ENCODE measurements at regions not wholly inside any gene's neighbourhood (a gene's known extent, or its start where the extent isn't known, plus 50 kb on each side); places are given as distances from the start of the nearest gene placed in this dataset.

DNA sequence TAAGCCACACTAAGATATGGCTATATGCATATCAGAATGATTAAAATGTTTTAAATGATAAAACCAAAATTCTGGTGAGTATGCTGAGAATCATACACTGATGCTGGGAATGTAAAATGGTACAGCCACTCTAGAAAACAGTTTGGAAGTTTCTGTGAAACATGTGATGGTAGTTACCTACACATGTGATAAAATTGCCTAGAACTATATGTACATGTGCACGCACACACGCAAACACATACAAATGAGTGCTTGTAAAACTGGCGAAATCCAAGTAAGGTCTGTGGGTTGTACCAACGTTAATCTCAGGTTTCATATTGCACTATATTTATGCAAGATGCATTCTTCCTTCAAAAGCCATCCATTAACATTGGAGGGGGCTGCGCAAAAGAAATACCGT lies 195.0 kb upstream of the RAB6C start:
- no peak for TF ChIP-seq GABPA (IDR thresholded peaks at IDR 0.05; ENCODE audit: low read depth)
- TF ChIP-seq, protein P1, sequence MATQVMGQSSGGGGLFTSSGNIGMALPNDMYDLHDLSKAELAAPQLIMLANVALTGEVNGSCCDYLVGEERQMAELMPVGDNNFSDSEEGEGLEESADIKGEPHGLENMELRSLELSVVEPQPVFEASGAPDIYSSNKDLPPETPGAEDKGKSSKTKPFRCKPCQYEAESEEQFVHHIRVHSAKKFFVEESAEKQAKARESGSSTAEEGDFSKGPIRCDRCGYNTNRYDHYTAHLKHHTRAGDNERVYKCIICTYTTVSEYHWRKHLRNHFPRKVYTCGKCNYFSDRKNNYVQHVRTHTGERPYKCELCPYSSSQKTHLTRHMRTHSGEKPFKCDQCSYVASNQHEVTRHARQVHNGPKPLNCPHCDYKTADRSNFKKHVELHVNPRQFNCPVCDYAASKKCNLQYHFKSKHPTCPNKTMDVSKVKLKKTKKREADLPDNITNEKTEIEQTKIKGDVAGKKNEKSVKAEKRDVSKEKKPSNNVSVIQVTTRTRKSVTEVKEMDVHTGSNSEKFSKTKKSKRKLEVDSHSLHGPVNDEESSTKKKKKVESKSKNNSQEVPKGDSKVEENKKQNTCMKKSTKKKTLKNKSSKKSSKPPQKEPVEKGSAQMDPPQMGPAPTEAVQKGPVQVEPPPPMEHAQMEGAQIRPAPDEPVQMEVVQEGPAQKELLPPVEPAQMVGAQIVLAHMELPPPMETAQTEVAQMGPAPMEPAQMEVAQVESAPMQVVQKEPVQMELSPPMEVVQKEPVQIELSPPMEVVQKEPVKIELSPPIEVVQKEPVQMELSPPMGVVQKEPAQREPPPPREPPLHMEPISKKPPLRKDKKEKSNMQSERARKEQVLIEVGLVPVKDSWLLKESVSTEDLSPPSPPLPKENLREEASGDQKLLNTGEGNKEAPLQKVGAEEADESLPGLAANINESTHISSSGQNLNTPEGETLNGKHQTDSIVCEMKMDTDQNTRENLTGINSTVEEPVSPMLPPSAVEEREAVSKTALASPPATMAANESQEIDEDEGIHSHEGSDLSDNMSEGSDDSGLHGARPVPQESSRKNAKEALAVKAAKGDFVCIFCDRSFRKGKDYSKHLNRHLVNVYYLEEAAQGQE (IDR thresholded peaks at IDR 0.05; ENCODE audit: insufficient replicate concordance, low read depth) = no peak
- TF ChIP-seq SPI1 (IDR thresholded peaks at IDR 0.05; ENCODE audit: borderline replicate concordance, low read depth) = no peak
- TF ChIP-seq POLR2AphosphoS5 (IDR thresholded peaks at IDR 0.05; ENCODE audit: low read depth) = no peak
- TF ChIP-seq, protein P2, sequence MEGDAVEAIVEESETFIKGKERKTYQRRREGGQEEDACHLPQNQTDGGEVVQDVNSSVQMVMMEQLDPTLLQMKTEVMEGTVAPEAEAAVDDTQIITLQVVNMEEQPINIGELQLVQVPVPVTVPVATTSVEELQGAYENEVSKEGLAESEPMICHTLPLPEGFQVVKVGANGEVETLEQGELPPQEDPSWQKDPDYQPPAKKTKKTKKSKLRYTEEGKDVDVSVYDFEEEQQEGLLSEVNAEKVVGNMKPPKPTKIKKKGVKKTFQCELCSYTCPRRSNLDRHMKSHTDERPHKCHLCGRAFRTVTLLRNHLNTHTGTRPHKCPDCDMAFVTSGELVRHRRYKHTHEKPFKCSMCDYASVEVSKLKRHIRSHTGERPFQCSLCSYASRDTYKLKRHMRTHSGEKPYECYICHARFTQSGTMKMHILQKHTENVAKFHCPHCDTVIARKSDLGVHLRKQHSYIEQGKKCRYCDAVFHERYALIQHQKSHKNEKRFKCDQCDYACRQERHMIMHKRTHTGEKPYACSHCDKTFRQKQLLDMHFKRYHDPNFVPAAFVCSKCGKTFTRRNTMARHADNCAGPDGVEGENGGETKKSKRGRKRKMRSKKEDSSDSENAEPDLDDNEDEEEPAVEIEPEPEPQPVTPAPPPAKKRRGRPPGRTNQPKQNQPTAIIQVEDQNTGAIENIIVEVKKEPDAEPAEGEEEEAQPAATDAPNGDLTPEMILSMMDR (IDR thresholded peaks at IDR 0.05; ENCODE audit: insufficient read depth, low read length) = no peak
- DNase-seq (ENCODE audit: low read depth in 1 of 2, low spot score in 1 of 2) = no peak
- Histone ChIP-seq H3K27me3 (ENCODE audit: insufficient read depth, poor library complexity, severe bottlenecking) (no peaks in the 10 kb centered on the region), H3K4me3 (replicated peaks; ENCODE audit: insufficient read depth, low read length) (no peak overlapping the region), H3K27ac (replicated peaks) (no peak overlapping the region)

DNA sequence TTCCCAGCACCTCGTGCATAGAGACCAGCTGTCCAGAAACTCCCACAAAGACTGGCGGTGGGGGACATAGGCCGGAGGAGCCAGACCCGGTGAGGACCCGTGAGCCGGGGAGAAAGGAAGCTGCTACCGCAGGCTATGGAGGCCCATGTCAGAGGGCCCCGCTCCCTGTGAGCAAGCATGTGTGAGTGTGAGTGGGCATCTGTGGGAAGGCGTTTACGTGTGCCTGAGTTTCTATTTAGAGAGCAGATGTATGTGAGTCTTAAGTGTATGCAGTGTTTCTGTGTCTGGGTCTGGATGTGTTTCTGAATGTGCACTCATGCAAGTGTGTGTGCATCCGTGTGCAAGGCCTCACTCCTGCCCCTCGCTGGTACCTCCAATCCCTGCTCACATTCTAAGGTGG lies 187.8 kb upstream of the RAB6C start:
- TF ChIP-seq, protein P1 (IDR thresholded peaks at IDR 0.05; ENCODE audit: insufficient replicate concordance, low read depth) = no peak
- TF ChIP-seq POLR2AphosphoS5 (IDR thresholded peaks at IDR 0.05; ENCODE audit: low read depth) (no peak), SPI1 (IDR thresholded peaks at IDR 0.05; ENCODE audit: borderline replicate concordance, low read depth) (no peak), GABPA (IDR thresholded peaks at IDR 0.05; ENCODE audit: low read depth) (no peak)
- TF ChIP-seq, protein P2 (IDR thresholded peaks at IDR 0.05; ENCODE audit: insufficient read depth, low read length) = no peak
- Histone ChIP-seq H3K4me3 (replicated peaks; ENCODE audit: insufficient read depth, low read length) (no peak overlapping the region), H3K27me3 (ENCODE audit: insufficient read depth, poor library complexity, severe bottlenecking) (no peaks in the 10 kb centered on the region), H3K27ac (replicated peaks) (no peak overlapping the region)
- DNase-seq (ENCODE audit: low read depth in 1 of 2, low spot score in 1 of 2) = no peak

DNA sequence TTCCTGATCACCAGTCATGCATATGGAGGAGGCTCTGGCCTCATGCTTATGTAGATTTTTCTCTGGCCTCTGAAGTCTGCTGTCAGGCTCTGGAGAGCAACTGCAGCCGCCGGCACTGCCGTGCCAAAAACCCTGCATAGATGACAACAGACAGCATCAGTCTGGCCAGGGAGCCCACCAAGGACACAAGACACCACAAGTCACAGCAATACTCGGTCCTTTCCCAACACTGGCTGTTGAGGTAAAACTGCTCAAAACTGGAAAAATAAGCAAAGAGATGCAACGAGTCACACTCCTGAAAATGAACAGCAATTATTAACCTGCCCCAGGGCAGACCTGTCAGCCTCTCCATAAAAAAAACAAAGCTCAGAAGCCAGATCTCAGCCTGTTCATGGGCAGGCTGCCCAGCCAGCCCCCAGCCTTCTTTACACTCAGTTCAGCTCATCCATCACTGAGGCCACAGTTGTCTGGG lies 186.0 kb upstream of the RAB6C start:
- DNase-seq (ENCODE audit: low read depth in 1 of 2, low spot score in 1 of 2) = no peak
- TF ChIP-seq GABPA (IDR thresholded peaks at IDR 0.05; ENCODE audit: low read depth) (no peak), SPI1 (IDR thresholded peaks at IDR 0.05; ENCODE audit: borderline replicate concordance, low read depth) (no peak), POLR2AphosphoS5 (IDR thresholded peaks at IDR 0.05; ENCODE audit: low read depth) (no peak)
- TF ChIP-seq, protein P1 (IDR thresholded peaks at IDR 0.05; ENCODE audit: insufficient replicate concordance, low read depth) = no peak
- TF ChIP-seq, protein P2 (IDR thresholded peaks at IDR 0.05; ENCODE audit: insufficient read depth, low read length) = no peak
- Histone ChIP-seq H3K4me3 (replicated peaks; ENCODE audit: insufficient read depth, low read length) (no peak overlapping the region), H3K27ac (replicated peaks) (no peak overlapping the region), H3K27me3 (ENCODE audit: insufficient read depth, poor library complexity, severe bottlenecking) (no peaks in the 10 kb centered on the region)

All from HL-60 (cell line).